ENCODE measurements at regions not wholly inside any gene's neighbourhood (a gene's known extent, or its start where the extent isn't known, plus 50 kb on each side); places are given as distances from the start of the nearest gene placed in this dataset.

GRCh38 chr11:131005829-131006228 lies 89.5 kb upstream of the SNX19 start:
- Histone ChIP-seq H3K4me1 (ENCODE audit: control insufficient read depth in 2 of 2, insufficient read depth in 2 of 2, low read length in 2 of 2) (no peaks in the 10 kb centered on the region), H3K9me3 (ENCODE audit: control insufficient read depth in 2 of 2, low read length in 2 of 2) (no peaks in the 10 kb centered on the region), H3K27ac (ENCODE audit: low read depth in 2 of 2, low read length in 2 of 2) (no peak overlapping the region), H3K36me3 (ENCODE audit: control insufficient read depth in 2 of 2, insufficient read depth in 2 of 2, low read length in 2 of 2) (no peaks in the 10 kb centered on the region), H3K4me3 (ENCODE audit: low read length in 2 of 2) (no peak overlapping the region), H3K9ac (ENCODE audit: low read depth in 1 of 2, low read length in 2 of 2) (no peak overlapping the region), H3K27me3 (ENCODE audit: control insufficient read depth in 2 of 2, insufficient read depth in 2 of 2, low read length in 2 of 2) (no peaks in the 10 kb centered on the region)

- Histone ChIP-seq H3K4me1 (ENCODE audit: control insufficient read depth in 2 of 2, insufficient read depth in 2 of 2, low read length in 2 of 2) (no peaks in the 10 kb centered on the region), H3K27me3 (ENCODE audit: control insufficient read depth in 2 of 2, insufficient read depth in 2 of 2, low read length in 2 of 2) (no peaks in the 10 kb centered on the region), H3K9ac (ENCODE audit: low read depth in 1 of 2, low read length in 2 of 2) (no peak overlapping the region), H3K4me3 (ENCODE audit: low read length in 2 of 2) (no peak overlapping the region), H3K36me3 (ENCODE audit: control insufficient read depth in 2 of 2, insufficient read depth in 2 of 2, low read length in 2 of 2) (no peaks in the 10 kb centered on the region), H3K27ac (ENCODE audit: low read depth in 2 of 2, low read length in 2 of 2) (no peak overlapping the region), H3K9me3 (ENCODE audit: control insufficient read depth in 2 of 2, low read length in 2 of 2) (no peaks in the 10 kb centered on the region)
These were observed 108.7 kb upstream of the SNX19 start for GRCh38 chr11:131025020-131025419.

- H3K9ac ChIP-seq (ENCODE audit: low read depth in 1 of 2, low read length in 2 of 2) = no peak overlapping the region
These were observed 109.3 kb upstream of the SNX19 start for GRCh38 chr11:131025421-131026125.

GRCh38 chr11:131027491-131027890 lies 111.2 kb upstream of the SNX19 start:
- Histone ChIP-seq H3K27me3 (ENCODE audit: control insufficient read depth in 2 of 2, insufficient read depth in 2 of 2, low read length in 2 of 2) (no peaks in the 10 kb centered on the region), H3K9me3 (ENCODE audit: control insufficient read depth in 2 of 2, low read length in 2 of 2) (no peaks in the 10 kb centered on the region), H3K4me1 (ENCODE audit: control insufficient read depth in 2 of 2, insufficient read depth in 2 of 2, low read length in 2 of 2) (no peaks in the 10 kb centered on the region), H3K27ac (ENCODE audit: low read depth in 2 of 2, low read length in 2 of 2) (no peak overlapping the region), H3K9ac (ENCODE audit: low read depth in 1 of 2, low read length in 2 of 2) (no peak overlapping the region), H3K36me3 (ENCODE audit: control insufficient read depth in 2 of 2, insufficient read depth in 2 of 2, low read length in 2 of 2) (no peaks in the 10 kb centered on the region), H3K4me3 (ENCODE audit: low read length in 2 of 2) (no peak overlapping the region)

More at GRCh38 chr11:131025421-131026125, 109.3 kb upstream of the SNX19 start:
- Histone ChIP-seq H3K9me3 (ENCODE audit: control insufficient read depth in 2 of 2, low read length in 2 of 2) (no peaks in the 10 kb centered on the region), H3K4me1 (ENCODE audit: control insufficient read depth in 2 of 2, insufficient read depth in 2 of 2, low read length in 2 of 2) (no peaks in the 10 kb centered on the region), H3K27ac (ENCODE audit: low read depth in 2 of 2, low read length in 2 of 2) (no peak overlapping the region), H3K4me3 (ENCODE audit: low read length in 2 of 2) (no peak overlapping the region), H3K36me3 (ENCODE audit: control insufficient read depth in 2 of 2, insufficient read depth in 2 of 2, low read length in 2 of 2) (no peaks in the 10 kb centered on the region), H3K27me3 (ENCODE audit: control insufficient read depth in 2 of 2, insufficient read depth in 2 of 2, low read length in 2 of 2) (no peaks in the 10 kb centered on the region)

- Histone ChIP-seq H3K4me1 (ENCODE audit: control insufficient read depth in 2 of 2, insufficient read depth in 2 of 2, low read length in 2 of 2) (no peaks in the 10 kb centered on the region), H3K9me3 (ENCODE audit: control insufficient read depth in 2 of 2, low read length in 2 of 2) (no peaks in the 10 kb centered on the region), H3K27ac (ENCODE audit: low read depth in 2 of 2, low read length in 2 of 2) (no peak overlapping the region), H3K9ac (ENCODE audit: low read depth in 1 of 2, low read length in 2 of 2) (no peak overlapping the region), H3K36me3 (ENCODE audit: control insufficient read depth in 2 of 2, insufficient read depth in 2 of 2, low read length in 2 of 2) (no peaks in the 10 kb centered on the region), H3K27me3 (ENCODE audit: control insufficient read depth in 2 of 2, insufficient read depth in 2 of 2, low read length in 2 of 2) (no peaks in the 10 kb centered on the region), H3K4me3 (ENCODE audit: low read length in 2 of 2) (no peak overlapping the region)
These were observed 116.9 kb upstream of the SNX19 start for GRCh38 chr11:131033151-131033651.

GRCh38 chr11:131036514-131036913 lies 120.2 kb upstream of the SNX19 start:
- no peak overlapping the region for H3K4me3 ChIP-seq (ENCODE audit: low read length in 2 of 2)
- no peaks in the 10 kb centered on the region for H3K4me1 ChIP-seq (ENCODE audit: control insufficient read depth in 2 of 2, insufficient read depth in 2 of 2, low read length in 2 of 2)
- H3K27me3 ChIP-seq (ENCODE audit: control insufficient read depth in 2 of 2, insufficient read depth in 2 of 2, low read length in 2 of 2) = no peaks in the 10 kb centered on the region
- no peaks in the 10 kb centered on the region for H3K9me3 ChIP-seq (ENCODE audit: control insufficient read depth in 2 of 2, low read length in 2 of 2)
- no peak overlapping the region for H3K27ac ChIP-seq (ENCODE audit: low read depth in 2 of 2, low read length in 2 of 2)
- no peaks in the 10 kb centered on the region for H3K36me3 ChIP-seq (ENCODE audit: control insufficient read depth in 2 of 2, insufficient read depth in 2 of 2, low read length in 2 of 2)
- no peak overlapping the region for H3K9ac ChIP-seq (ENCODE audit: low read depth in 1 of 2, low read length in 2 of 2)

GRCh38 chr11:131037873-131038272 lies 121.6 kb upstream of the SNX19 start:
- Histone ChIP-seq H3K4me3 (ENCODE audit: low read length in 2 of 2) (no peak overlapping the region), H3K9ac (ENCODE audit: low read depth in 1 of 2, low read length in 2 of 2) (no peak overlapping the region), H3K9me3 (ENCODE audit: control insufficient read depth in 2 of 2, low read length in 2 of 2) (no peaks in the 10 kb centered on the region), H3K27ac (ENCODE audit: low read depth in 2 of 2, low read length in 2 of 2) (no peak overlapping the region), H3K36me3 (ENCODE audit: control insufficient read depth in 2 of 2, insufficient read depth in 2 of 2, low read length in 2 of 2) (no peaks in the 10 kb centered on the region), H3K27me3 (ENCODE audit: control insufficient read depth in 2 of 2, insufficient read depth in 2 of 2, low read length in 2 of 2) (no peaks in the 10 kb centered on the region), H3K4me1 (ENCODE audit: control insufficient read depth in 2 of 2, insufficient read depth in 2 of 2, low read length in 2 of 2) (no peaks in the 10 kb centered on the region)

GRCh38 chr11:131038597-131038996 lies 122.3 kb upstream of the SNX19 start:
- H3K36me3 ChIP-seq (ENCODE audit: control insufficient read depth in 2 of 2, insufficient read depth in 2 of 2, low read length in 2 of 2) = no peaks in the 10 kb centered on the region
- no peaks in the 10 kb centered on the region for H3K4me1 ChIP-seq (ENCODE audit: control insufficient read depth in 2 of 2, insufficient read depth in 2 of 2, low read length in 2 of 2)
- H3K27ac ChIP-seq (ENCODE audit: low read depth in 2 of 2, low read length in 2 of 2) = no peak overlapping the region
- no peak overlapping the region for H3K4me3 ChIP-seq (ENCODE audit: low read length in 2 of 2)
- no peaks in the 10 kb centered on the region for H3K27me3 ChIP-seq (ENCODE audit: control insufficient read depth in 2 of 2, insufficient read depth in 2 of 2, low read length in 2 of 2)
- H3K9ac ChIP-seq (ENCODE audit: low read depth in 1 of 2, low read length in 2 of 2) = no peak overlapping the region
- H3K9me3 ChIP-seq (ENCODE audit: control insufficient read depth in 2 of 2, low read length in 2 of 2) = no peaks in the 10 kb centered on the region

- no peak overlapping the region for H3K27ac ChIP-seq (ENCODE audit: low read depth in 2 of 2, low read length in 2 of 2)
- H3K4me1 ChIP-seq (ENCODE audit: control insufficient read depth in 2 of 2, insufficient read depth in 2 of 2, low read length in 2 of 2) = no peaks in the 10 kb centered on the region
- H3K36me3 ChIP-seq (ENCODE audit: control insufficient read depth in 2 of 2, insufficient read depth in 2 of 2, low read length in 2 of 2) = no peaks in the 10 kb centered on the region
- H3K9me3 ChIP-seq (ENCODE audit: control insufficient read depth in 2 of 2, low read length in 2 of 2) = no peaks in the 10 kb centered on the region
- no peaks in the 10 kb centered on the region for H3K27me3 ChIP-seq (ENCODE audit: control insufficient read depth in 2 of 2, insufficient read depth in 2 of 2, low read length in 2 of 2)
- no peak overlapping the region for H3K4me3 ChIP-seq (ENCODE audit: low read length in 2 of 2)
- no peak overlapping the region for H3K9ac ChIP-seq (ENCODE audit: low read depth in 1 of 2, low read length in 2 of 2)
These were observed 125.2 kb upstream of the SNX19 start for GRCh38 chr11:131041331-131042040.

GRCh38 chr11:131042041-131042390 lies 125.7 kb upstream of the SNX19 start:
- Histone ChIP-seq H3K4me1 (ENCODE audit: control insufficient read depth in 2 of 2, insufficient read depth in 2 of 2, low read length in 2 of 2) (no peaks in the 10 kb centered on the region), H3K9ac (ENCODE audit: low read depth in 1 of 2, low read length in 2 of 2) (no peak overlapping the region), H3K36me3 (ENCODE audit: control insufficient read depth in 2 of 2, insufficient read depth in 2 of 2, low read length in 2 of 2) (no peaks in the 10 kb centered on the region), H3K4me3 (ENCODE audit: low read length in 2 of 2) (no peak overlapping the region), H3K27ac (ENCODE audit: low read depth in 2 of 2, low read length in 2 of 2) (no peak overlapping the region), H3K9me3 (ENCODE audit: control insufficient read depth in 2 of 2, low read length in 2 of 2) (no peaks in the 10 kb centered on the region), H3K27me3 (ENCODE audit: control insufficient read depth in 2 of 2, insufficient read depth in 2 of 2, low read length in 2 of 2) (no peaks in the 10 kb centered on the region)
